GM19467 (cell line): ENCODE measurements at regions not wholly inside any gene's neighbourhood (a gene's known extent, or its start where the extent isn't known, plus 50 kb on each side); places are given as distances from the start of the nearest gene placed in this dataset.

ENCODE experiments used
- ATAC-seq: cut with Tn5 transposase; IDR thresholded peaks from one replicate; pipeline ENCODE4 v1.9.1; 2021; ENCODE audit warnings: mild to moderate bottlenecking, moderate library complexity; ENCODE audit not compliant: unreplicated experiment

GRCh38 chr1:81634294-81634693 is 166.4 kb upstream of the ADGRL2 start:
- ATAC-seq: no peak

- no peak for ATAC-seq
These were observed 181.6 kb upstream of the ADGRL2 start for GRCh38 chr1:81619156-81619555.

GRCh38 chr1:81618376-81618775 is 182.4 kb upstream of the ADGRL2 start:
- ATAC-seq: no peak

- ATAC-seq: no peak
These were observed 183.3 kb upstream of the ADGRL2 start for GRCh38 chr1:81617308-81617967.

GRCh38 chr1:81613803-81614202 is 186.9 kb upstream of the ADGRL2 start:
- no peak for ATAC-seq

GRCh38 chr1:81607924-81608323 is 192.8 kb upstream of the ADGRL2 start:
- no peak for ATAC-seq

GRCh38 chr1:81607086-81607485 is 193.6 kb upstream of the ADGRL2 start:
- ATAC-seq: no peak

- ATAC-seq: no peak
These were observed 194.1 kb upstream of the ADGRL2 start for GRCh38 chr1:81606656-81607055.

GRCh38 chr1:81605023-81605422 is 195.7 kb upstream of the ADGRL2 start:
- ATAC-seq: no peak

GRCh38 chr1:81600878-81601622 is 199.7 kb upstream of the ADGRL2 start:
- ATAC-seq: no peak

GRCh38 chr1:81600363-81600762 is 200.4 kb upstream of the ADGRL2 start:
- no peak for ATAC-seq

- ATAC-seq: no peak
These were observed 202.1 kb upstream of the ADGRL2 start for GRCh38 chr1:81598623-81599022.

GRCh38 chr1:81597720-81598426 is 202.9 kb upstream of the ADGRL2 start:
- no peak for ATAC-seq

- ATAC-seq: no peak
These were observed 204.4 kb upstream of the ADGRL2 start for GRCh38 chr1:81596341-81596740.

GRCh38 chr1:81594206-81594605 is 206.5 kb upstream of the ADGRL2 start:
- ATAC-seq: no peak

GRCh38 chr1:81592233-81592632 is 208.5 kb upstream of the ADGRL2 start:
- ATAC-seq: no peak

- no peak for ATAC-seq
These were observed 210.6 kb upstream of the ADGRL2 start for GRCh38 chr1:81590171-81590570.

- no peak for ATAC-seq
These were observed 212.6 kb upstream of the ADGRL2 start for GRCh38 chr1:81588149-81588548.

- no peak for ATAC-seq
These were observed 213.3 kb upstream of the ADGRL2 start for GRCh38 chr1:81587426-81587825.

- no peak for ATAC-seq
These were observed 215.4 kb upstream of the ADGRL2 start for GRCh38 chr1:81585371-81585770.

- ATAC-seq: no peak
These were observed 216.3 kb upstream of the ADGRL2 start for GRCh38 chr1:81584398-81584797.

GRCh38 chr1:81583878-81584277 is 216.9 kb upstream of the ADGRL2 start:
- no peak for ATAC-seq
